Fibroblast of lung (primary cell): ENCODE measurements at regions not wholly inside any gene's neighbourhood (a gene's known extent, or its start where the extent isn't known, plus 50 kb on each side); places are given as distances from the start of the nearest gene placed in this dataset.
A peak's percentile ranks its signal among the peaks of the same experiment; 100 is the strongest.
"Not testable (repeated sequence)": the region's sequence is repeated elsewhere in the genome, so short reads cannot be mapped to it uniquely, and the experiment has no call there.

Experiments
- DNase-seq, 2 donors: peaks; one replicate each; pipeline versions ENCODE4 v3.0.0 to v3.0.0-alpha.2; 2010; ENCODE audit warnings: low read depth in 2 of 2
- H2AFZ ChIP-seq: 2 replicates; pipeline ENCODE4 v1.5.1; 2012; ENCODE audit warnings: low read length, control low read depth, inconsistent platforms
- H3K27ac ChIP-seq: 2 replicates; pipeline ENCODE4 v1.5.1; 2011; ENCODE audit warnings: low read length, control low read depth; ENCODE audit not compliant: insufficient read depth
- H3K27me3 ChIP-seq: 2 replicates; pipeline ENCODE4 v1.5.1; 2011; ENCODE audit warnings: mild to moderate bottlenecking, low read length; ENCODE audit not compliant: control insufficient read depth, insufficient read depth
- H3K36me3 ChIP-seq: 2 replicates; pipeline ENCODE4 v1.5.1; 2011; ENCODE audit warnings: low read length; ENCODE audit not compliant: control insufficient read depth, insufficient read depth
- H3K4me1 ChIP-seq: 2 replicates; pipeline ENCODE4 v1.5.1; 2011; ENCODE audit warnings: low read length; ENCODE audit not compliant: control insufficient read depth, insufficient read depth; ENCODE audit errors: extremely low read depth
- H3K4me2 ChIP-seq: 2 replicates; pipeline ENCODE4 v1.5.1; 2011; ENCODE audit warnings: low read length, control low read depth; ENCODE audit not compliant: insufficient read depth; ENCODE audit errors: extremely low read depth
- H3K4me3 ChIP-seq, 4 experiments: fragments of 200-600 bp in 1 of 4; sonication (generic) in 1 of 4; replicated peaks in 1 of 4; 2 replicates each; pipeline ENCODE4 v1.5.1; 2011 to 2016; ENCODE audit warnings: low read length in 4 of 4, low read depth in 3 of 4, mild to moderate bottlenecking in 3 of 4, control low read depth in 2 of 4, inconsistent platforms in 1 of 4, mixed read lengths in 1 of 4; ENCODE audit not compliant: insufficient read depth in 1 of 4; ENCODE audit errors: control extremely low read depth in 1 of 4
- H3K79me2 ChIP-seq: 2 replicates; pipeline ENCODE4 v1.5.1; 2012; ENCODE audit warnings: mild to moderate bottlenecking, low read length, inconsistent platforms; ENCODE audit not compliant: control insufficient read depth, insufficient read depth
- H3K9ac ChIP-seq: 2 replicates; pipeline ENCODE4 v1.5.1; 2011; ENCODE audit warnings: mild to moderate bottlenecking, low read length, control low read depth; ENCODE audit not compliant: insufficient read depth
- H3K9me3 ChIP-seq: 2 replicates; pipeline ENCODE4 v1.5.1; 2012; ENCODE audit warnings: low read depth, low read length; ENCODE audit not compliant: control insufficient read depth, insufficient read depth
- H4K20me1 ChIP-seq: 2 replicates; pipeline ENCODE4 v1.5.1; 2011; ENCODE audit warnings: low read length; ENCODE audit not compliant: control insufficient read depth, insufficient read depth; ENCODE audit errors: extremely low read depth

DNA sequence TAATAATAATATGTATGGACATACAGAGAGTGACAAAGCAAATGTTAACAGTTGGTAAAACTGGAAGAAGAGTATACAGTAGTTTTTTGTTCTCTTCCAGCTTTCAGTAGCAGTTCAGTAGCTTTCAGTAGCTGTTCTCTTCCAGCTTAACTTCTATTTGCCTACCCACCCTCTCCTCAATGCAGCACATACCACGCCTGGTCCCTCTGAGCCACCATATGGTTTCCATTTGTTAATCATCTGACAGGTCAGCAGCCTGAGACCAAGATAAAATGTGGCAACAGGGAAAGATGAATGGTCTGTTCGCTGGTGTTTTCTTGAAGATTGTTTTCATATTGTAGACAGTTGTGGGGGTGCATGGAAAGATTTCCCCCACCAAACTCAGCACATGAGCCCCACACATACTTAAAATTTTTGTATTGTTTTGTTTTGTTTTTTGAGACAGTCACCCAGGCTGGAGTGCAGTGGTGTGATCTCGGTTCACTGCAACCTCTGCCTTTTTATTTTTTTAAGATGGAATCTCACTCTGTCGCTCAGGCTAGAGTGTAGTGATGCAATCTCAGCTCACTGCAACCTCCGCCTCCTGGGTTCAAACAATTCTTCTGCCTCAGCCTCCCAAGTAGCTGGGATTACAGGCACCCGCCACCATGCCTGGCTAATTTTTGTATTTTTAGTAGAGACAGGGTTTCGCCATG lies 56.8 kb downstream of the ATP6V0E2 start:
- not testable (repeated sequence) for H3K36me3 ChIP-seq, H3K4me3 ChIP-seq, H3K9me3 ChIP-seq, H2AFZ ChIP-seq, H3K27ac ChIP-seq, H3K4me1 ChIP-seq, H3K9ac ChIP-seq, H4K20me1 ChIP-seq, H3K4me2 ChIP-seq, H3K27me3 ChIP-seq, H3K79me2 ChIP-seq
- peak; percentile 3 to 59 for DNase-seq

DNA sequence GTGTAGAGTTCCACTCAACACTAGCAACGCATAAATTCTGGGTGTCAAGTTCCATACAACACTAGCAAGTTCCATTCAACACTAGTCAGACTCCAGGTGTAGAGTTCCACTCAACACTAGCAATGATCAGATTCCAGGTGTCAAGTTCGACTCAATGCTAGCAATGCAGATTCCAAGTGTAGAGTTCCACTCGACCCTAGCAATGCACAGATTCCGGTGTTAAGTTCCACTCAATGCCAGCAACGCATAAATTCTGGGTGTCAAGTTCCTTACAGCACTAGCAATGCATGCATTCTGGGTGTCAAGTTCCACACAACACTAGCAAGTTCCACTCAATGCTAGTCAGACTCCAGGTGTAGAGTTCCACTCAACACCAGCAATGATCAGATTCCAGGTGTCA lies 60.0 kb downstream of the ATP6V0E2 start:
- H3K79me2 ChIP-seq, H2AFZ ChIP-seq, H3K4me2 ChIP-seq, H3K4me1 ChIP-seq, H3K27ac ChIP-seq, H3K9ac ChIP-seq, H3K36me3 ChIP-seq, H3K4me3 ChIP-seq, H3K27me3 ChIP-seq, H4K20me1 ChIP-seq, H3K9me3 ChIP-seq, DNase-seq: not testable (repeated sequence)

DNA sequence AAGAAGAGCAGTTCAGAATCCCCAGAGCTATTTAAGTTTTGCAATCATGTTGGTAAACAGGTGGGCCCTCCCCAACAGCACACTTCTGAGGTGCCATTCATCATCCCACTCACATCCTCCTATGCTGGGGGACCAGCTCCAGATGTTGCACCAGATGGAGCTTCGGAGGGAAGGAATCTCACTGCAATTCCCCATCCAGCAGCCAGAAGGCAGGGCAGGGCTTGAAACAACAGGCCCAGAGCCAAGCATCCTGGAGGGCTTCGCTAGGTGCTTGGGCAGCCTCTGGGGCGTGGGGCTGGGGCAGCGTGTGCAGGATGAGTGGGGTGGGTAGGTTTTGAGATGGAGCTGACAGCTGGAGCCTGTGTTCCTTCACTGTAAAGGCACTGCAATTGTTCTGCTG lies 73.6 kb downstream of the ATP6V0E2 start:
- not testable (repeated sequence) for H3K9ac ChIP-seq, H3K4me2 ChIP-seq, H3K4me1 ChIP-seq, H3K27me3 ChIP-seq, H3K9me3 ChIP-seq, H3K36me3 ChIP-seq, H3K79me2 ChIP-seq, H3K27ac ChIP-seq, H3K4me3 ChIP-seq, DNase-seq, H2AFZ ChIP-seq, H4K20me1 ChIP-seq

DNA sequence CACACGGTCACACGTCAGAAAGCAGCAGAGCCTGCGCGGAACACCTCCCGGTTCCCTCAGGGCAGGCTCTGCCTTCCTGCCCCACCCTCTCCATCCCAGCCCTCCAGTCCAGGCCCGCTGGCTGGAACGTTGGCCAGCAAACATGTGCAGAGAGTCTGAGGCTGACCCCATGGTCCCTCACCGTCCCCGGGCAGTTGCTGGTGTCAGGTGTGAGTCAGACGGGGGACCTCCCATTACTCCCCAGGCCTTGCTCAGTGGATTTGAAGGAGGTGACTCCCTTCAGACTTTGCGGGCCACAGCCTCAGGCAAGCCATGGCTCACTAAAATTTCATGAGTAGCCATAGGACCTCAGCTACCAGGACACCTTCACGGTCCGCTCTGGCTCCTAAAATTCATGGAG lies 74.7 kb downstream of the ATP6V0E2 start:
- not testable (repeated sequence) for H3K4me3 ChIP-seq, H3K9me3 ChIP-seq, H3K4me2 ChIP-seq, H3K9ac ChIP-seq, H4K20me1 ChIP-seq, H3K27me3 ChIP-seq, H3K27ac ChIP-seq, H3K79me2 ChIP-seq, DNase-seq, H3K36me3 ChIP-seq, H2AFZ ChIP-seq, H3K4me1 ChIP-seq

DNA sequence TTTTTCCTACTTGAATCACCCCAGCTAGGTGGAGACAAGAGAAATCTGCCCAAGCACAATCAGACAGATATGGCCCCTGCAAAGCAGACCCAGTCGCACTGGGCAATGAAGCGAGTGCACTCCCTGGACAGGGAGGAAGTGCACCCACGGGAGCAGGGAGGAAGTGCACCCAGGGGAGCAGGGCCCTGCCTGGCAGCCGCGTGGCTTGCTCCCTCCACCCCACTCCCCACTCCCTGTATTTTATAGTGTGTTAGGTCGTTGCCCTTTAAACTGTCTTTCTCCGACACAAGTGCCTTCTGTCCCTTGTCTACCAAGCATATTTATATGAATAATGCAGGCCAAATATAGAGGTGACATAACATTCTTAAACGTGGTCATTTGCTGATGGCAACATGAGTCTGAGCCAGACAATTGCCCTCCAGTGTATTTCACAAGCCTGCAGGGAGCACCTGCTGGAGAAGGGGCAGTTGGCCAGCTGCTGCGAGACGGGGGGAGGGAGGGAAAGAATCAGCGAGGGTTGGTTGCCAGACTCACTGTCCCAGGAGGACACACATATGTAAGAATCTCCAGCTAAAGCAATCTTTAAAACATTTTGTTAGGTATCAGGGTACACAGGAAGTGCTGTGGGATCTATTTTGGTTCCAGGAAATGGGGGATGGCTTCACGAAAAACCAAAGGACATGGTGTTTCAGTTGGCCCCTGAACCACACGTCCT lies 76.3 kb downstream of the ATP6V0E2 start:
- H3K4me2 ChIP-seq, H3K27ac ChIP-seq, H4K20me1 ChIP-seq, H3K79me2 ChIP-seq, H3K9ac ChIP-seq, H3K9me3 ChIP-seq, H3K27me3 ChIP-seq, H3K36me3 ChIP-seq, DNase-seq, H3K4me1 ChIP-seq, H3K4me3 ChIP-seq, H2AFZ ChIP-seq: not testable (repeated sequence)

DNA sequence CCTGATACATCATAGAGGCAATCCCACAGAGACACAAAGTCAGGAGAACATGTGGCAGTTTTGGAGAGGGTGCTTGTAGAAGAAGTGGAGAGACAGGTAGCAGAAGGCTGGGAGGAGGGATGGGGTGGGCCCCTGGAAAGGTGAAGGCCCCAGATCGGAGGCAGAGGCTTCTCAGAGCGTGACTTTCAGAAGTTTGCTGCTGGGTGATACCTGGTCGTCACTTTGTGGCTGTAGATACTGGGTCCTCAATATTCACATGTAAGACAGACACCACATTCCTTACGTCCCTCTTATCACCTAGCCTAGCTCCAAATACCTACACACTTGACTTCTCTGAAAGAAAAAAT lies 76.8 kb downstream of the ATP6V0E2 start:
- H3K27ac ChIP-seq, H4K20me1 ChIP-seq, DNase-seq, H3K27me3 ChIP-seq, H3K4me2 ChIP-seq, H2AFZ ChIP-seq, H3K4me1 ChIP-seq, H3K9me3 ChIP-seq, H3K4me3 ChIP-seq, H3K9ac ChIP-seq, H3K36me3 ChIP-seq, H3K79me2 ChIP-seq: not testable (repeated sequence)

DNA sequence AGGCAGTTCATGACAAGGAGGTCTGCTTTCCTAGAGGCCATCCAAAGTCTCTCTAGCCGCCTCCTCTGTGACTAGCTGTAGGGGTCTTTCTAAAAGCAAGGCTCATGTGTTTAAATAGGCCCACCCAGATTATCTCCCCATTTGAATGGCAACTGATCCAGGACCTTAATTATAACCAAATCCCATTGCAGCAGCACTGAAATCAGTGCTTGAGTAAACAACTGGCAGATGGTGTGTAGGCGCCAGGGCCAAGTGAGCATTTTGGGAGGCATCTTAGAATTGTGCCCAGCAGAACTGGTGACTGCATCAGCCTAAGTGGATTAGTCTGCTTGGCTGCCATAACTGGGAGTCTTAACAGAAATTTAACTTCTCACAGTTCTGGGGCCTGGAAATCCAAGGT lies 77.8 kb downstream of the ATP6V0E2 start:
- H3K27ac ChIP-seq, H3K27me3 ChIP-seq, H3K4me2 ChIP-seq, H3K79me2 ChIP-seq, H3K36me3 ChIP-seq, H3K4me3 ChIP-seq, H4K20me1 ChIP-seq, DNase-seq, H3K9me3 ChIP-seq, H2AFZ ChIP-seq, H3K4me1 ChIP-seq, H3K9ac ChIP-seq: not testable (repeated sequence)
